HepG2 (cell line): ENCODE measurements at regions not wholly inside any gene's neighbourhood (a gene's known extent, or its start where the extent isn't known, plus 50 kb on each side); places are given as distances from the start of the nearest gene placed in this dataset.

Source experiments
- ATAC-seq: fragments of 200-7000 bp; cut with Tn5 transposase; 3 replicates; pipeline ENCODE4 v1.9.1; 2020; ENCODE audit warnings: mild to moderate bottlenecking, moderate library complexity
- BruUV-seq: library from RNA; stranded (reverse); fragments of 400-500 nt; replicated peaks from 2 replicates; lab custom pipeline; 2021; lab: Mats Ljungman, UMichigan
- CTCF ChIA-PET: fragments of 300-600 bp; formaldehyde crosslinking; extraction: SDS; loops from one replicate; lab custom pipeline; 2021; ENCODE audit warnings: low total read pairs, inconsistent platforms, low intra/inter-chr PET ratio; lab: Yijun Ruan, JAX
- POLR2A ChIA-PET: fragments of 350-600 bp; sonication (Branson Sonifier 250); formaldehyde crosslinking; loops from one replicate; lab custom pipeline; 2020; ENCODE audit warnings: antibody characterized with exemption, inconsistent platforms; lab: Yijun Ruan, JAX
- DNase-seq: peaks from one replicate; pipeline ENCODE4 v3.0.0-alpha.2; 2015; ENCODE audit warnings: low spot score
- FAIRE-seq: peaks from 3 replicates; lab custom pipeline; 2011; peaks lifted over from hg19 to GRCh38; lab: Jason Lieb, UNC
- H2AFZ ChIP-seq: one replicate; pipeline ENCODE4 v1.6.1; 2011; ENCODE audit warnings: low read length, inconsistent platforms
- H3K27ac ChIP-seq: fragments of 300-600 bp; 3 replicates; pipeline ENCODE4 v1.8.0; 2011; ENCODE audit warnings: mixed run types, mild to moderate bottlenecking, mixed read lengths, low read length, inconsistent platforms; ENCODE audit not compliant: insufficient read depth; ENCODE audit errors: extremely low read length
- H3K27me3 ChIP-seq, 2 experiments: fragments of 200-600 bp in 1 of 2; 2 replicates in 1 of 2; 3 replicates in 1 of 2; pipeline versions ENCODE4 v1.6.0 to v1.8.0; 2011; ENCODE audit warnings: low read length in 2 of 2, mild to moderate bottlenecking in 2 of 2, moderate library complexity in 2 of 2, inconsistent platforms in 1 of 2; ENCODE audit not compliant: insufficient read depth in 2 of 2, control insufficient read depth in 1 of 2
- H3K36me3 ChIP-seq, 2 experiments: fragments of 200-600 bp in 1 of 2; replicated peaks in 1 of 2; 2 replicates in 1 of 2; 3 replicates in 1 of 2; pipeline versions ENCODE4 v1.5.1 to v1.8.0; 2011; ENCODE audit warnings: low read length in 2 of 2, inconsistent platforms in 1 of 2; ENCODE audit not compliant: insufficient read depth in 2 of 2, control insufficient read depth in 1 of 2
- H3K4me1 ChIP-seq: 2 replicates; pipeline ENCODE4 v1.5.1; 2012; ENCODE audit warnings: low read length, inconsistent platforms; ENCODE audit not compliant: insufficient read depth
- H3K4me2 ChIP-seq: 2 replicates; pipeline ENCODE4 v1.6.0; 2011; ENCODE audit warnings: low read depth, low read length, inconsistent platforms
- H3K4me3 ChIP-seq, 3 experiments: fragments of 200-600 bp in 1 of 3; sonication (generic), shearing (Covaris generic) in 1 of 3; replicated peaks in 1 of 3; 2 replicates each; pipeline ENCODE4 v1.5.1; 2011 to 2016; ENCODE audit warnings: low read length in 3 of 3, inconsistent platforms in 2 of 3, low read depth in 2 of 3, mild to moderate bottlenecking in 2 of 3, control low read depth in 1 of 3, mixed read lengths in 1 of 3; ENCODE audit not compliant: insufficient read depth in 1 of 3
- H3K79me2 ChIP-seq: one replicate; pipeline ENCODE4 v1.6.1; 2011; ENCODE audit warnings: low read length, inconsistent platforms; ENCODE audit not compliant: insufficient read depth
- H3K9ac ChIP-seq: 2 replicates; pipeline ENCODE4 v1.6.0; 2011; ENCODE audit warnings: mild to moderate bottlenecking, low read depth, low read length, inconsistent platforms; ENCODE audit not compliant: insufficient read depth
- H3K9me3 ChIP-seq: 2 replicates; pipeline ENCODE4 v1.5.1; 2012; ENCODE audit warnings: mild to moderate bottlenecking, low read length
- H4K20me1 ChIP-seq: 2 replicates; pipeline ENCODE4 v1.6.0; 2011; ENCODE audit warnings: inconsistent platforms, mild to moderate bottlenecking, low read length, moderate library complexity; ENCODE audit not compliant: insufficient read depth
- MED13 ChIP-seq: sonication (generic); formaldehyde crosslinking; IDR thresholded peaks from 2 replicates; pipeline ENCODE4 v1.5.0; 2020; ENCODE audit warnings: missing genetic modification reagents
- NFRKB ChIP-seq: fragments of 450-650 bp; IDR thresholded peaks from 2 replicates; pipeline ENCODE4 v1.6.1; 2017
- ZBTB49 ChIP-seq: sonication (generic); formaldehyde crosslinking; IDR thresholded peaks from 2 replicates; pipeline ENCODE4 v1.4.0; 2020; ENCODE audit warnings: missing genetic modification reagents, borderline replicate concordance
- ZNF253 ChIP-seq: sonication (generic); formaldehyde crosslinking; IDR thresholded peaks from 2 replicates; pipeline ENCODE4 v1.8.0; 2022; ENCODE audit warnings: mild to moderate bottlenecking, missing genetic modification reagents, borderline replicate concordance
- ZNF326 ChIP-seq: sonication (generic); formaldehyde crosslinking; IDR thresholded peaks from 2 replicates; pipeline ENCODE4 v1.4.0; 2020; ENCODE audit warnings: missing genetic modification reagents, borderline replicate concordance
- ZNF407 ChIP-seq: sonication (generic); formaldehyde crosslinking; IDR thresholded peaks from one replicate; pipeline ENCODE4 v1.5.1; 2020; ENCODE audit warnings: mild to moderate bottlenecking, missing genetic modification reagents; ENCODE audit errors: not compliant biosample characterization
- ZNF577 ChIP-seq: sonication (generic); formaldehyde crosslinking; IDR thresholded peaks from 2 replicates; pipeline ENCODE4 v1.4.0; 2020; ENCODE audit warnings: mild to moderate bottlenecking, low read depth, missing genetic modification reagents, borderline replicate concordance
- ZNF878 ChIP-seq: sonication (generic); formaldehyde crosslinking; IDR thresholded peaks from 2 replicates; pipeline ENCODE4 v1.8.1; 2023; ENCODE audit warnings: mild to moderate bottlenecking, missing genetic modification reagents, moderate library complexity
- WGBS: methylation state at CpG from one replicate; pipeline ENCODE4 v1.1.6; 2017; ENCODE audit warnings: low lambda C conversion rate; 5-methylcytosine and 5-hydroxymethylcytosine counted together
- in situ Hi-C: cut with HindIII; loops from 2 replicates; pipeline ENCODE4 v1.10.0; 2017; ENCODE audit warnings: low pct_unique_long_range_greater_than_20kb; ENCODE audit not compliant: extremely low pct_ligation_motif_present
- intact Hi-C: fragments of 100-400 bp; cut with micrococcal nuclease; formaldehyde crosslinking; loops from one replicate; pipeline ENCODE4 v1.10.0; 2022; ENCODE audit not compliant: unreplicated experiment
- TF ChIP-seq, protein P1 (sequence below): sonication (generic); formaldehyde crosslinking; IDR thresholded peaks from 2 replicates; pipeline ENCODE4 v1.5.1; 2020; ENCODE audit warnings: missing genetic modification reagents, mild to moderate bottlenecking, borderline replicate concordance

GRCh38 chr2:164014068-164014731 is 278.4 kb upstream of the FIGN start:
- BruUV-seq = no TSS peak
- H4K20me1 ChIP-seq = no peaks in the 10 kb centered on the region
- ATAC-seq = no peak
- CTCF ChIA-PET = no interaction called here
- no peaks in the 10 kb centered on the region for H3K9me3 ChIP-seq
- POLR2A ChIA-PET = no interaction called here
- no peak overlapping the region for H3K4me3 ChIP-seq
- intact Hi-C loops = no loop called here
- no peak overlapping the region for H3K4me2 ChIP-seq
- no peaks in the 10 kb centered on the region for H3K4me1 ChIP-seq
- no peak overlapping the region for H3K9ac ChIP-seq
- in situ Hi-C loops = no loop called here
- no peak overlapping the region for H3K27ac ChIP-seq
- no peaks in the 10 kb centered on the region for H3K79me2 ChIP-seq
- H3K36me3 ChIP-seq = no peaks in the 10 kb centered on the region
- 36% methylated on average over 11 of the region's 11 CpGs for whole genome bisulfite sequencing
- no peaks in the 10 kb centered on the region for H3K27me3 ChIP-seq
- no peak for DNase-seq
- no peak overlapping the region for H2AFZ ChIP-seq
- no peak for FAIRE-seq
- no peak for TF ChIP-seq ZNF407
- TF ChIP-seq, protein P1, sequence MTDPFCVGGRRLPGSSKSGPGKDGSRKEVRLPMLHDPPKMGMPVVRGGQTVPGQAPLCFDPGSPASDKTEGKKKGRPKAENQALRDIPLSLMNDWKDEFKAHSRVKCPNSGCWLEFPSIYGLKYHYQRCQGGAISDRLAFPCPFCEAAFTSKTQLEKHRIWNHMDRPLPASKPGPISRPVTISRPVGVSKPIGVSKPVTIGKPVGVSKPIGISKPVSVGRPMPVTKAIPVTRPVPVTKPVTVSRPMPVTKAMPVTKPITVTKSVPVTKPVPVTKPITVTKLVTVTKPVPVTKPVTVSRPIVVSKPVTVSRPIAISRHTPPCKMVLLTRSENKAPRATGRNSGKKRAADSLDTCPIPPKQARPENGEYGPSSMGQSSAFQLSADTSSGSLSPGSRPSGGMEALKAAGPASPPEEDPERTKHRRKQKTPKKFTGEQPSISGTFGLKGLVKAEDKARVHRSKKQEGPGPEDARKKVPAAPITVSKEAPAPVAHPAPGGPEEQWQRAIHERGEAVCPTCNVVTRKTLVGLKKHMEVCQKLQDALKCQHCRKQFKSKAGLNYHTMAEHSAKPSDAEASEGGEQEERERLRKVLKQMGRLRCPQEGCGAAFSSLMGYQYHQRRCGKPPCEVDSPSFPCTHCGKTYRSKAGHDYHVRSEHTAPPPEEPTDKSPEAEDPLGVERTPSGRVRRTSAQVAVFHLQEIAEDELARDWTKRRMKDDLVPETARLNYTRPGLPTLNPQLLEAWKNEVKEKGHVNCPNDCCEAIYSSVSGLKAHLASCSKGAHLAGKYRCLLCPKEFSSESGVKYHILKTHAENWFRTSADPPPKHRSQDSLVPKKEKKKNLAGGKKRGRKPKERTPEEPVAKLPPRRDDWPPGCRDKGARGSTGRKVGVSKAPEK = no peak
- TF ChIP-seq ZNF253 (CRISPR knock-in tag) = no peak
- TF ChIP-seq NFRKB = no peak
- no peak for TF ChIP-seq ZNF326 (CRISPR knock-in tag)
- TF ChIP-seq ZNF577 (CRISPR knock-in tag) = no peak
- TF ChIP-seq ZNF878 (CRISPR knock-in tag) = no peak
- TF ChIP-seq ZBTB49 (CRISPR knock-in tag) = no peak
- TF ChIP-seq MED13 (CRISPR knock-in tag) = no peak
